Epithelial cell of proximal tubule (primary cell): ENCODE measurements at regions not wholly inside any gene's neighbourhood (a gene's known extent, or its start where the extent isn't known, plus 50 kb on each side); places are given as distances from the start of the nearest gene placed in this dataset.

Experiments
- DNase-seq: peaks from one replicate; pipeline ENCODE4 v3.0.0-alpha.2; 2011; ENCODE audit warnings: low read depth
- H3K4me3 ChIP-seq: 2 replicates; pipeline ENCODE4 v1.5.1; 2011; ENCODE audit warnings: low read depth, mild to moderate bottlenecking, low read length
- TF ChIP-seq, protein P1 (sequence below): conservative IDR thresholded peaks from 2 replicates; pipeline ENCODE4 v1.5.1; 2012; ENCODE audit warnings: low read depth, mild to moderate bottlenecking, low read length

GRCh38 chr12:33562401-33562800 lies 122.8 kb upstream of the SYT10 start:
- TF ChIP-seq, protein P1, sequence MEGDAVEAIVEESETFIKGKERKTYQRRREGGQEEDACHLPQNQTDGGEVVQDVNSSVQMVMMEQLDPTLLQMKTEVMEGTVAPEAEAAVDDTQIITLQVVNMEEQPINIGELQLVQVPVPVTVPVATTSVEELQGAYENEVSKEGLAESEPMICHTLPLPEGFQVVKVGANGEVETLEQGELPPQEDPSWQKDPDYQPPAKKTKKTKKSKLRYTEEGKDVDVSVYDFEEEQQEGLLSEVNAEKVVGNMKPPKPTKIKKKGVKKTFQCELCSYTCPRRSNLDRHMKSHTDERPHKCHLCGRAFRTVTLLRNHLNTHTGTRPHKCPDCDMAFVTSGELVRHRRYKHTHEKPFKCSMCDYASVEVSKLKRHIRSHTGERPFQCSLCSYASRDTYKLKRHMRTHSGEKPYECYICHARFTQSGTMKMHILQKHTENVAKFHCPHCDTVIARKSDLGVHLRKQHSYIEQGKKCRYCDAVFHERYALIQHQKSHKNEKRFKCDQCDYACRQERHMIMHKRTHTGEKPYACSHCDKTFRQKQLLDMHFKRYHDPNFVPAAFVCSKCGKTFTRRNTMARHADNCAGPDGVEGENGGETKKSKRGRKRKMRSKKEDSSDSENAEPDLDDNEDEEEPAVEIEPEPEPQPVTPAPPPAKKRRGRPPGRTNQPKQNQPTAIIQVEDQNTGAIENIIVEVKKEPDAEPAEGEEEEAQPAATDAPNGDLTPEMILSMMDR = no peak
- no peak for DNase-seq
- no peak overlapping the region for H3K4me3 ChIP-seq

DNA sequence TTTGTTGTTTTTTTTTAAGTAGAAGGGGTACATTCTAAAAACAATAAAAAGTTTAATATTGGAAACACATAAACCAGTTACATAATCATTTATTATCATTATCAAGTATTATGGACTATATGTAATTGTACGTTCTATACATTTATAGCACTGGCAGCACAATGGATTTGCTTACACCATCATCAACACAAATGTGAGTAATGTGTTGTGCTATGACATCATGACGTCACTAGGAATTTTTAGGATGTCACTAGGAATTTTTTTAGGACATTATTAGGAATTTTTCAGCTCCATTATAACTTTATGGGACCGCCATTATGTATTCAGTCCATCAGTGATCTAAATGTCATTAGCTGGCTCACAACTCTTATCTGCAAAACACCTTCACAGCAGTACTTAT lies 126.8 kb upstream of the SYT10 start:
- no peak for DNase-seq
- TF ChIP-seq, protein P1 = no peak
- no peak overlapping the region for H3K4me3 ChIP-seq

- TF ChIP-seq, protein P1 = no peak
- no peak overlapping the region for H3K4me3 ChIP-seq
- no peak for DNase-seq
These were observed 135.7 kb upstream of the SYT10 start for GRCh38 chr12:33575346-33575745.

DNA sequence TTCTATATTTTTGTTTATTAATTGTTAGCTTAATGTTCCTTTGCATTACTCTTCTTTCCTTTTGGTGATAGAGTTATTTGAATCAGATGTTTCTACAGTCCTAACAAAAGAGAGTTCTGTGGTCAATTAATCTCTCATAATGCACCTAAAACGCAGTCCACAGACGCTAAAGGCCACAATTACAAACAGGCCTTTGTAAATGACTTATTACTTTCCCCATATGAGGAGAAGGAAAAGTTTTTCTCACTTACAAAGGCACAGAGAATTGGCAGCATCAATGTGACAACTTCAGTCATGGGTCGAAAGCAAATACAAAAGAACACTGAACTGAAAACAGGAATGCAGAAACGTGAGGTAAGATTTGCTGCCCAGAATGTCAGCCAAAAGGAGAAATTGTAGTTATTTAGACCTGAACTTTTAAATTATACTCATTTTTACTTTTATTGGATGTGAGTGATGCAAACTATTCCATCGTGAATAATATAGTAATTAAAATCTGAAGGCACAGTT lies 142.0 kb upstream of the SYT10 start:
- no peak overlapping the region for H3K4me3 ChIP-seq
- DNase-seq = no peak
- TF ChIP-seq, protein P1 = no peak

- TF ChIP-seq, protein P1 = no peak
- no peak for DNase-seq
- H3K4me3 ChIP-seq = no peak overlapping the region
These were observed 147.0 kb upstream of the SYT10 start for GRCh38 chr12:33586576-33586975.

DNA sequence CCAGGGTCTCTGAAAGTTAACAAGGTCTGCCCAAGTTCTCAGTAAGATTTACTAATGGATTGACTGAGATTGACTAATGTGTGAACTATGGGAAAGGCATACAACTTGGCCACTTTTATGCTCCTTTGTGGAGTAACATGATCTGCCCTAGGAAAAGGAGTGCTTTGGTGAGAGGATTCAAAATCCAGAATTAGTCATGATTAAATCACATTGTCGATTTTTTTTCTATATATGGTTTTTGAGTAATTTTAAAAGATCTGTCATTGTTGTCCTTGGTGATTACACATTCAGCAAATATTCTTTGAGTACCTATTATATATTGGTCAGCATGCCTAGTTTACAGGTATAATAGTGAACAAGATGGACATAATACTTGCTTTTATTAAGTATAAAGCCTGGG lies 147.7 kb upstream of the SYT10 start:
- no peak for DNase-seq
- TF ChIP-seq, protein P1 = no peak
- H3K4me3 ChIP-seq = no peak overlapping the region

GRCh38 chr12:33587784-33588712 lies 148.4 kb upstream of the SYT10 start:
- TF ChIP-seq, protein P1 = no peak
- peak; percentile 37 for DNase-seq
- no peak overlapping the region for H3K4me3 ChIP-seq
